Stimulated activated CD4-positive, alpha-beta T cell treated with anti-CD3 and anti-CD28 coated beads, TNF-alpha, amount 100 ng/mL, for 24 hours (primary cell): ENCODE measurements at regions not wholly inside any gene's neighbourhood (a gene's known extent, or its start where the extent isn't known, plus 50 kb on each side); places are given as distances from the start of the nearest gene placed in this dataset.

Experiments
- DNase-seq, 3 experiments: peaks; one replicate each; pipeline ENCODE4 v3.0.0-alpha.2; 2020; ENCODE audit warnings: low read depth in 3 of 3

GRCh38 chr1:87560601-87561360, 232.1 kb downstream of the LMO4 start:
- DNase-seq, result no peak

- no peak for DNase-seq
Measured at GRCh38 chr1:87563211-87563610, 234.5 kb downstream of the LMO4 start.

GRCh38 chr1:87565861-87566260, 237.2 kb downstream of the LMO4 start:
- no peak for DNase-seq

- DNase-seq, result no peak
Measured at GRCh38 chr1:87568005-87568404, 239.3 kb downstream of the LMO4 start.

GRCh38 chr1:87568911-87569310, 240.2 kb downstream of the LMO4 start:
- DNase-seq, result no peak

GRCh38 chr1:87572008-87572407, 243.3 kb downstream of the LMO4 start:
- no peak for DNase-seq

GRCh38 chr1:87572891-87573290, 244.2 kb downstream of the LMO4 start:
- no peak for DNase-seq

- no peak for DNase-seq
Measured at GRCh38 chr1:87575528-87575927, 246.8 kb downstream of the LMO4 start.

- DNase-seq, result no peak
Measured at GRCh38 chr1:87578464-87578863, 249.8 kb downstream of the LMO4 start.

GRCh38 chr1:87583459-87583858, 254.8 kb downstream of the LMO4 start:
- no peak for DNase-seq

GRCh38 chr1:87584586-87584985, 255.9 kb downstream of the LMO4 start:
- DNase-seq, result no peak

GRCh38 chr1:87586501-87586900, 257.8 kb downstream of the LMO4 start:
- DNase-seq, result no peak

- DNase-seq, result no peak
Measured at GRCh38 chr1:87588495-87588894, 259.8 kb downstream of the LMO4 start.

GRCh38 chr1:87591492-87591891, 262.8 kb downstream of the LMO4 start:
- no peak for DNase-seq

- no peak for DNase-seq
Measured at GRCh38 chr1:87592156-87592555, 263.5 kb downstream of the LMO4 start.

- no peak for DNase-seq
Measured at GRCh38 chr1:87594736-87595383, 266.2 kb downstream of the LMO4 start.

- DNase-seq, result no peak
Measured at GRCh38 chr1:87595384-87595781, 266.7 kb downstream of the LMO4 start.

- no peak for DNase-seq
Measured at GRCh38 chr1:87598429-87598828, 269.7 kb downstream of the LMO4 start.

GRCh38 chr1:87599569-87599968, 270.9 kb downstream of the LMO4 start:
- DNase-seq, result no peak

GRCh38 chr1:87600055-87600850, 271.6 kb downstream of the LMO4 start:
- DNase-seq, result no peak

GRCh38 chr1:87600854-87601253, 272.2 kb downstream of the LMO4 start:
- no peak for DNase-seq

- DNase-seq, result no peak
Measured at GRCh38 chr1:87603626-87604025, 274.9 kb downstream of the LMO4 start.

- DNase-seq, result no peak
Measured at GRCh38 chr1:87612956-87613355, 284.3 kb downstream of the LMO4 start.
